NOMO-1 (cell line): ENCODE measurements at regions not wholly inside any gene's neighbourhood (a gene's known extent, or its start where the extent isn't known, plus 50 kb on each side); places are given as distances from the start of the nearest gene placed in this dataset.

Experiments used
- DNase-seq, 2 experiments: peaks; one replicate each; lab custom pipeline; 2025; ENCODE audit not compliant: unreplicated experiment in 2 of 2; lab: John Stamatoyannopoulos, UW

- DNase-seq = no peak
Observed at GRCh38 chr12:67832155-67832554, 157.1 kb upstream of the IFNG-AS1 start.

GRCh38 chr12:67833602-67834001 is 155.6 kb upstream of the IFNG-AS1 start:
- no peak for DNase-seq

- DNase-seq = no peak
Observed at GRCh38 chr12:67837876-67838275, 151.4 kb upstream of the IFNG-AS1 start.

- no peak for DNase-seq
Observed at GRCh38 chr12:67842124-67842523, 147.1 kb upstream of the IFNG-AS1 start.

GRCh38 chr12:67843257-67843656 is 146.0 kb upstream of the IFNG-AS1 start:
- DNase-seq = no peak

GRCh38 chr12:67852701-67853100 is 136.5 kb upstream of the IFNG-AS1 start:
- no peak for DNase-seq

- no peak for DNase-seq
Observed at GRCh38 chr12:67853204-67853603, 136.0 kb upstream of the IFNG-AS1 start.

- DNase-seq = no peak
Observed at GRCh38 chr12:67854351-67854750, 134.9 kb upstream of the IFNG-AS1 start.

GRCh38 chr12:67855103-67855502 is 134.1 kb upstream of the IFNG-AS1 start:
- DNase-seq = no peak

- no peak for DNase-seq
Observed at GRCh38 chr12:67871231-67871630, 118.0 kb upstream of the IFNG-AS1 start.

GRCh38 chr12:67873355-67873754 is 115.9 kb upstream of the IFNG-AS1 start:
- no peak for DNase-seq

GRCh38 chr12:67876305-67876915 is 112.8 kb upstream of the IFNG-AS1 start:
- no peak for DNase-seq

- no peak for DNase-seq
Observed at GRCh38 chr12:67877727-67878126, 111.5 kb upstream of the IFNG-AS1 start.

GRCh38 chr12:67879937-67880336 is 109.3 kb upstream of the IFNG-AS1 start:
- DNase-seq = no peak

GRCh38 chr12:67881565-67881964 is 107.7 kb upstream of the IFNG-AS1 start:
- DNase-seq = no peak

- no peak for DNase-seq
Observed at GRCh38 chr12:67884596-67884995, 104.7 kb upstream of the IFNG-AS1 start.

GRCh38 chr12:67885375-67886169 is 103.7 kb upstream of the IFNG-AS1 start:
- no peak for DNase-seq

GRCh38 chr12:67887065-67887464 is 102.2 kb upstream of the IFNG-AS1 start:
- DNase-seq = no peak

GRCh38 chr12:67889931-67890330 is 99.3 kb upstream of the IFNG-AS1 start:
- no peak for DNase-seq

GRCh38 chr12:67890726-67891258 is 98.5 kb upstream of the IFNG-AS1 start:
- DNase-seq = no peak

- DNase-seq = no peak
Observed at GRCh38 chr12:67891596-67891995, 97.7 kb upstream of the IFNG-AS1 start.
